GM10266 (cell line): ENCODE measurements at regions not wholly inside any gene's neighbourhood (a gene's known extent, or its start where the extent isn't known, plus 50 kb on each side); places are given as distances from the start of the nearest gene placed in this dataset.

Experiments
- DNase-seq: peaks from one replicate; pipeline ENCODE4 v3.0.0; 2012; ENCODE audit errors: extremely low spot score
- TF ChIP-seq, protein P1 (sequence below): IDR thresholded peaks from 2 replicates; pipeline ENCODE4 v1.5.1; 2012; ENCODE audit warnings: mild to moderate bottlenecking, low read depth; ENCODE audit not compliant: control insufficient read depth, insufficient read depth; ENCODE audit errors: missing control alignments

GRCh38 chr11:115111066-115111465, 393.1 kb downstream of the CADM1 start:
- TF ChIP-seq, protein P1, sequence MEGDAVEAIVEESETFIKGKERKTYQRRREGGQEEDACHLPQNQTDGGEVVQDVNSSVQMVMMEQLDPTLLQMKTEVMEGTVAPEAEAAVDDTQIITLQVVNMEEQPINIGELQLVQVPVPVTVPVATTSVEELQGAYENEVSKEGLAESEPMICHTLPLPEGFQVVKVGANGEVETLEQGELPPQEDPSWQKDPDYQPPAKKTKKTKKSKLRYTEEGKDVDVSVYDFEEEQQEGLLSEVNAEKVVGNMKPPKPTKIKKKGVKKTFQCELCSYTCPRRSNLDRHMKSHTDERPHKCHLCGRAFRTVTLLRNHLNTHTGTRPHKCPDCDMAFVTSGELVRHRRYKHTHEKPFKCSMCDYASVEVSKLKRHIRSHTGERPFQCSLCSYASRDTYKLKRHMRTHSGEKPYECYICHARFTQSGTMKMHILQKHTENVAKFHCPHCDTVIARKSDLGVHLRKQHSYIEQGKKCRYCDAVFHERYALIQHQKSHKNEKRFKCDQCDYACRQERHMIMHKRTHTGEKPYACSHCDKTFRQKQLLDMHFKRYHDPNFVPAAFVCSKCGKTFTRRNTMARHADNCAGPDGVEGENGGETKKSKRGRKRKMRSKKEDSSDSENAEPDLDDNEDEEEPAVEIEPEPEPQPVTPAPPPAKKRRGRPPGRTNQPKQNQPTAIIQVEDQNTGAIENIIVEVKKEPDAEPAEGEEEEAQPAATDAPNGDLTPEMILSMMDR, result no peak
- DNase-seq, result no peak

- DNase-seq, result no peak
- TF ChIP-seq, protein P1, result no peak
Measured at GRCh38 chr11:115112754-115113153, 391.5 kb downstream of the CADM1 start.

DNA sequence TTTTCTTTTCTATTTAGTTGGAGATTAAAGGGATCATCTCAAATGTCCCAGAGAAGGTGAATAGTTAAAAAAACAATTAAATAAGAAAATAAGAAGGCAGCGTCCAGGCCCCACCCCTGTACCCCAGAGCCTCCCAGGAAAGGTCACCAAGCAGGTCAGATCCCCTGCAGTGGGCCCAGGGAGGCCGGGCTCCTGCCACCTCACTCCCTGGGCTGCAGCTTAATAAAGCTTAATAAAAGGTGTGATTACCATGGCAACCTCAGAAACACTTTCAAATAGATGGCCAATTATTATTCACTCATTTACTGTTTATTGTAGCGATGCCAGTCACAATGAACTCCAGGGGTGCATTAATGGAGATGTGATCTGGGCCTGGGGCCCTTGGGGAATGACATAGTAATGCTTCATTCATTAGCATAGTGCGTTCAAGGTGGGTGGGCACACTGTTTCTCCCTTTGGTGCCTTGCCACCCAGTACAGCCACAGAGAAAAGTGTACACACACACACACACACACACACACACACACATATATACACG, 386.2 kb downstream of the CADM1 start:
- TF ChIP-seq, protein P1, result no peak
- DNase-seq, result no peak

DNA sequence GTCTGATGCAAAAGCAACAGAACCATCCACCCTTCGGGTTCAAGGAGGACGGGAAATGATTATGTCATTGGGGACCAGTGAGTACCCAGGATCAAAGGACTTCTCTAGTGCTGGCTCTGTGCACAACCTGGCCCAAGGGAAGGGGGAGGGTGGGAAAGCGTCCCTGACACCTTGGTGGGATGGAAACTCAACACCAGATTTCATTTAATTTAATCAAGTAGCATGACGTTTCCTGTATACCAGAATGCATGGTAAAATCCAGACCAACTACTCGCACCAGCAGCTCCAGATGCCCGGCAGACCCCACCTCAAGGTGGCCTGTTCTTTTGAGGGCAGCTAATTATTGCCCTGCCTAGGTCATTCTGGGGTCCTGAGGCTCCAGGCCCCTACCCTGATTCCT, 385.1 kb downstream of the CADM1 start:
- TF ChIP-seq, protein P1, result no peak

More for the DNA sequence above, 385.1 kb downstream of the CADM1 start:
- no peak for DNase-seq
